WTC11 (cell line): ENCODE measurements at regions not wholly inside any gene's neighbourhood (a gene's known extent, or its start where the extent isn't known, plus 50 kb on each side); places are given as distances from the start of the nearest gene placed in this dataset.

Source experiments
- CTCF ChIP-seq: fragments of 200-600 bp; IDR thresholded peaks from 2 replicates; pipeline ENCODE4 v1.8.0; 2022; ENCODE audit warnings: antibody characterized with exemption
- ETV6 ChIP-seq: sonication (generic); formaldehyde crosslinking; IDR thresholded peaks from 2 replicates; pipeline ENCODE4 v1.8.1; 2022; ENCODE audit warnings: mild to moderate bottlenecking, missing genetic modification reagents
- MLX ChIP-seq: sonication (generic); formaldehyde crosslinking; IDR thresholded peaks from 2 replicates; pipeline ENCODE4 v1.8.1; 2023; ENCODE audit warnings: mild to moderate bottlenecking, missing genetic modification reagents, moderate library complexity
- OVOL2 ChIP-seq: fragments of 250-450 bp; sonication (Bioruptor Pico); IDR thresholded peaks from 2 replicates; pipeline ENCODE4 v1.9.0; 2021; ENCODE audit warnings: mild to moderate bottlenecking, borderline replicate concordance
- USF1 ChIP-seq: sonication (generic); formaldehyde crosslinking; IDR thresholded peaks from 2 replicates; pipeline ENCODE4 v1.8.0; 2022; ENCODE audit warnings: mild to moderate bottlenecking, missing genetic modification reagents
- USF2 ChIP-seq: sonication (generic); formaldehyde crosslinking; IDR thresholded peaks from 2 replicates; pipeline ENCODE4 v1.8.1; 2023; ENCODE audit warnings: mild to moderate bottlenecking, missing genetic modification reagents, moderate library complexity
- ZBTB21 ChIP-seq: sonication (generic); formaldehyde crosslinking; IDR thresholded peaks from 2 replicates; pipeline ENCODE4 v1.8.1; 2023; ENCODE audit warnings: mild to moderate bottlenecking, missing genetic modification reagents, borderline replicate concordance

GRCh38 chr15:35834216-35834830, 288.4 kb upstream of the DPH6 start:
- no peak for TF ChIP-seq CTCF
- no peak for TF ChIP-seq OVOL2 (CRISPR knock-in tag)
- TF ChIP-seq MLX (CRISPR knock-in tag), result no peak
- TF ChIP-seq ETV6, result no peak
- no peak for TF ChIP-seq USF1 (CRISPR knock-in tag)
- TF ChIP-seq ZBTB21, result no peak
- no peak for TF ChIP-seq USF2 (CRISPR knock-in tag)
